Left ventricle myocardium inferior (tissue), 1 donor: ENCODE measurements at regions not wholly inside any gene's neighbourhood (a gene's known extent, or its start where the extent isn't known, plus 50 kb on each side); places are given as distances from the start of the nearest gene placed in this dataset.

ENCODE experiments used
- DNase-seq: peaks from one replicate; pipeline ENCODE4 v3.0.0-alpha.2; 2020
- H3K27ac ChIP-seq: fragments of 200-600 bp; replicated peaks from 2 replicates; pipeline ENCODE4 v1.8.0; 2021
- H3K27me3 ChIP-seq: fragments of 200-600 bp; 2 replicates; pipeline ENCODE4 v1.8.0; 2021; ENCODE audit warnings: low read depth
- H3K36me3 ChIP-seq: fragments of 200-600 bp; 2 replicates; pipeline ENCODE4 v1.8.0; 2021
- H3K4me1 ChIP-seq: fragments of 200-600 bp; 2 replicates; pipeline ENCODE4 v1.8.0; 2021
- H3K4me3 ChIP-seq: fragments of 200-600 bp; 2 replicates; pipeline ENCODE4 v1.8.0; 2021; ENCODE audit warnings: mild to moderate bottlenecking, moderate library complexity
- H3K9me3 ChIP-seq: fragments of 200-600 bp; replicated peaks from 2 replicates; pipeline ENCODE4 v1.8.0; 2021
- intact Hi-C: fragments of 100-400 bp; cut with micrococcal nuclease; formaldehyde crosslinking; loops from one replicate; pipeline ENCODE4 v1.11.0; 2022
- TF ChIP-seq, protein P1 (sequence below): fragments of 200-600 bp; IDR thresholded peaks from 2 replicates; pipeline ENCODE4 v1.8.0; 2021; ENCODE audit warnings: antibody characterized with exemption, mild to moderate bottlenecking, borderline replicate concordance
- donor health status: DM: no; HTN: yes; CAD: no; lungs with severe emphysema.

DNA sequence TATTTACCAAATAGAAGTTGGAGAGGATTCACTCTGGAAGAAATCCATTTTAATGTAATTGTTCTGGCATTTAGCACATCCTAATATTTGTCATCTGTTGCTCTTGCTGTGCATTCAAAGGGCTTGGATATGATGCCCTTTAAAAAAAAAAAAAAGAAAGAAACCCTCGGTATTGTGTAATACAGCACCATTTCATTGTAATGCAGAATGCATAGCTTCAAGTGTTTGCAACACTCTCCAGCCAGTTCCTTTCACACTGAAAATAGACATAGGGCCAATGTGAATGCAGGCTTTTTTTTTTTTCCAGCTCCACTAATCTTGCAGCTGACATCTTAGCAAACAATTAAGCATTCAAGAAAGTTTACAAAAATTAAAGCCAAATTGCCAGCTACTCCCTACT is 197.4 kb upstream of the POU3F2 start:
- Histone ChIP-seq H3K9me3 (no peaks in the 10 kb centered on the region), H3K4me3 (no peak overlapping the region), H3K27ac (no peak overlapping the region), H3K4me1 (no peaks in the 10 kb centered on the region), H3K27me3 (no peaks in the 10 kb centered on the region), H3K36me3 (no peaks in the 10 kb centered on the region)
- TF ChIP-seq, protein P1, sequence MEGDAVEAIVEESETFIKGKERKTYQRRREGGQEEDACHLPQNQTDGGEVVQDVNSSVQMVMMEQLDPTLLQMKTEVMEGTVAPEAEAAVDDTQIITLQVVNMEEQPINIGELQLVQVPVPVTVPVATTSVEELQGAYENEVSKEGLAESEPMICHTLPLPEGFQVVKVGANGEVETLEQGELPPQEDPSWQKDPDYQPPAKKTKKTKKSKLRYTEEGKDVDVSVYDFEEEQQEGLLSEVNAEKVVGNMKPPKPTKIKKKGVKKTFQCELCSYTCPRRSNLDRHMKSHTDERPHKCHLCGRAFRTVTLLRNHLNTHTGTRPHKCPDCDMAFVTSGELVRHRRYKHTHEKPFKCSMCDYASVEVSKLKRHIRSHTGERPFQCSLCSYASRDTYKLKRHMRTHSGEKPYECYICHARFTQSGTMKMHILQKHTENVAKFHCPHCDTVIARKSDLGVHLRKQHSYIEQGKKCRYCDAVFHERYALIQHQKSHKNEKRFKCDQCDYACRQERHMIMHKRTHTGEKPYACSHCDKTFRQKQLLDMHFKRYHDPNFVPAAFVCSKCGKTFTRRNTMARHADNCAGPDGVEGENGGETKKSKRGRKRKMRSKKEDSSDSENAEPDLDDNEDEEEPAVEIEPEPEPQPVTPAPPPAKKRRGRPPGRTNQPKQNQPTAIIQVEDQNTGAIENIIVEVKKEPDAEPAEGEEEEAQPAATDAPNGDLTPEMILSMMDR, result no peak
- no peak for DNase-seq
- intact Hi-C loops, result no loop called here

DNA sequence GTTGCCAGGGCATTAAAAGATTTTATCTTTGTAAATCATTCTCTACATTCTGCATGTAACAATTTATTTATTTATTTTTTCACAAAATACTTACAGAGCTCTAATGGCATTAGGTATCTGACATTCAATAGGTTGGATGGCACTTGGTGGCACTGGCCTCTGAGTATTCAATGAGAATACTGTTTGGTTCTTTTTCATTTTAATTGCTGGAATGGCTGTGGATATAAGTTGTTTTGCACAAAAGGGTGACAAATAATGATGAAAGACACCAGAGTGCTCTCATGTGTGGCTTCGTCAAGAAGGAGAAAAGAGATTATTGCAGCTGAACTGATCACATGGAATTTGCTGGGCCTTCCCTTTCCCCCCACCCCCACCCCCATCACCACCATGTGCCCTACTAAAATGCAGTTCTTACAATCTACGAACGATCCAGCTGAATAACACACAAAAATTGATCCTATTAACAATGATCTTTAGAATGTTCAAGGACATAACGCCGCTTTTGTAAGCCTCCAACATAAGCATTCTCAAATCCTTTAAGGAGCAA is 195.2 kb upstream of the POU3F2 start:
- no peaks in the 10 kb centered on the region for H3K9me3 ChIP-seq
- intact Hi-C loops, result no loop called here
- TF ChIP-seq, protein P1, result no peak
- no peaks in the 10 kb centered on the region for H3K36me3 ChIP-seq
- H3K27me3 ChIP-seq, result no peaks in the 10 kb centered on the region
- H3K27ac ChIP-seq, result no peak overlapping the region
- H3K4me1 ChIP-seq, result no peaks in the 10 kb centered on the region
- no peak overlapping the region for H3K4me3 ChIP-seq
- no peak for DNase-seq

DNA sequence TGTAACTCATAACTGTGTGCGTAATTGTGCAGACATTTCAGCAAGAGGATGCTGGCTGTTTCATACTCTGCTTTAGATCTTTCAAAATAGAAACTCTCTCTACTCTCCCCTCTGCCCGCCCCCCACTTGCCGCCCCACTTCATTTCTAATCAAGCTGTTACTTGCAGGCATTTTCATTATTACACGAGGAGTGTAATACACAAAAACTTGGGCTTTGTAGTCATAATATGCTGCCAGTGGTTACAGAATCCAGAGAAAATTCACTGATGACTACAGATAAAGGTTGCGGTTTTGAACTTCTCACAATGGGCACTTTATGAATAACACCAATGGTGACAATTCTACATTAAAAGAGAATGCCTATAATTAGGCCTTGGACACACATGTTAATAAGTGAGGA is 194.0 kb upstream of the POU3F2 start:
- no peak for DNase-seq
- TF ChIP-seq, protein P1, result no peak
- Histone ChIP-seq H3K27ac (no peak overlapping the region), H3K9me3 (no peaks in the 10 kb centered on the region), H3K4me3 (no peak overlapping the region), H3K27me3 (peaks cover 2% of the 10 kb centered on the region), H3K36me3 (no peaks in the 10 kb centered on the region), H3K4me1 (no peaks in the 10 kb centered on the region)
- intact Hi-C loops, result no loop called here

DNA sequence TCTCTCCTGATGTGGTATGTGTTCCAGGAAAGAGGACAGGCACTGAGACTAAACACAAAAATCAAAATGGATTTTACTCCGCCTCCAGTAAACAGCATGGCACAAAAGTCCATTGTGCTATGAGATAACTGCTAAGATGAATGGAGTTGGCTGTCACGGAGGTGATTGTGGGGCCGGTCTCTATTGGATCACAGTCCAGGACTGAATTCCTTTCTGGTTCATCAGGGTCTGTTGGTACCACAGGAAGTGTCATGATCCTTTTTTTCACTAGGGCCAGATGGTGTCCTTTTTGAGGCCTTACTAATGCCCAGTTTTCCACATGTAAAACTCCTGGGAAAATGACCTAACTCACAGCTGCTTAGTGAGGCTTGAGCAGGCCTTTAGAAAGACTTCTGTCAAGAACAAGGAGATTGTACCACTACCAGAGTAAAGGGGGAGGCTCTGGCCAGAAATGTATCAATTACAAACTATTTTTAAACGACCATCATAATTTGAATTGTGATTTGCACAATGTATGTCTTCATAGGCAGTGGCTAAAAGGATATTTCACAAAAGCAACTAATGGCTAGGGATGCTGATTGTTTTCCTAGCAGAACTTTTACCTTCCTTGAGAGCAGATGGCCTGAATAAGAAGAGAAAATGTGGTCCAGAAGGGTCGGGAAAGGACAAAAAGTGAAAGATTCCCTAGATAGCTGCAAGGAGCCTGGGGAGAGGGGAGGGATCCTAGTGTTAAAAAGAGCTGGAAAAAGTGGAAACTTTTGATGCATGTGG is 192.2 kb upstream of the POU3F2 start:
- Histone ChIP-seq H3K4me3 (no peak overlapping the region), H3K9me3 (no peaks in the 10 kb centered on the region), H3K27ac (no peak overlapping the region), H3K27me3 (peaks cover 4% of the 10 kb centered on the region), H3K36me3 (no peaks in the 10 kb centered on the region), H3K4me1 (no peaks in the 10 kb centered on the region)
- TF ChIP-seq, protein P1, result no peak
- no peak for DNase-seq
- intact Hi-C loops, result no loop called here

DNA sequence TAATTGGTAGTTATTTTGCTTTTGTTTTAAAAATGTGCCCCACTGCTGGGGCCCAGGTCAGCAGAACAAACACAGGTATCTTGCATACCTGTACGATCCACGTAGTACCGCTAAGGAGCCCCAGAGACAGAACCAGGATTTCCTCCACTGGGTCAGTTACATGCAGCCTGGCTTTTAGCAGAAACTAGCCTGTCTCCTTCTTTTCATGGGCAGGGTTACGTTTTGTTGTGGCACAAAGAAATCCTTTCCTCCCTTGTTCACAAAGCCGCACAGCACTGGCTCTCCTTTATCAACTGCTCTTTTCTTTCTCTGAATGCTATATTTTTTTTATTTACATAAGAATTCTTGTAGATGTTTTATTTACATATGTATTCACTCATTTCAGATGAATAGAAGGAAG is 190.3 kb upstream of the POU3F2 start:
- intact Hi-C loops, result no loop called here
- Histone ChIP-seq H3K27me3 (peaks cover 4% of the 10 kb centered on the region), H3K4me1 (no peaks in the 10 kb centered on the region), H3K36me3 (no peaks in the 10 kb centered on the region), H3K9me3 (no peaks in the 10 kb centered on the region), H3K27ac (no peak overlapping the region), H3K4me3 (no peak overlapping the region)
- TF ChIP-seq, protein P1, result no peak
- no peak for DNase-seq
